Neural progenitor cell (in vitro differentiated cells): ENCODE measurements at regions not wholly inside any gene's neighbourhood (a gene's known extent, or its start where the extent isn't known, plus 50 kb on each side); places are given as distances from the start of the nearest gene placed in this dataset.

Source experiments
- EZH2 ChIP-seq: fragments of 200-600 bp; sonication (generic); IDR thresholded peaks from 2 replicates; pipeline ENCODE4 v1.6.1; 2017; ENCODE audit warnings: antibody characterized with exemption, mild to moderate bottlenecking, moderate library complexity
- EZH2phosphoT487 ChIP-seq: fragments of 200-600 bp; sonication (generic); IDR thresholded peaks from 2 replicates; pipeline ENCODE4 v1.6.1; 2017; ENCODE audit warnings: antibody characterized with exemption
- TF ChIP-seq, protein P1 (sequence below): fragments of 200-600 bp; sonication (generic); IDR thresholded peaks from 2 replicates; pipeline ENCODE4 v1.5.1; 2017; ENCODE audit warnings: antibody characterized with exemption, mild to moderate bottlenecking

DNA sequence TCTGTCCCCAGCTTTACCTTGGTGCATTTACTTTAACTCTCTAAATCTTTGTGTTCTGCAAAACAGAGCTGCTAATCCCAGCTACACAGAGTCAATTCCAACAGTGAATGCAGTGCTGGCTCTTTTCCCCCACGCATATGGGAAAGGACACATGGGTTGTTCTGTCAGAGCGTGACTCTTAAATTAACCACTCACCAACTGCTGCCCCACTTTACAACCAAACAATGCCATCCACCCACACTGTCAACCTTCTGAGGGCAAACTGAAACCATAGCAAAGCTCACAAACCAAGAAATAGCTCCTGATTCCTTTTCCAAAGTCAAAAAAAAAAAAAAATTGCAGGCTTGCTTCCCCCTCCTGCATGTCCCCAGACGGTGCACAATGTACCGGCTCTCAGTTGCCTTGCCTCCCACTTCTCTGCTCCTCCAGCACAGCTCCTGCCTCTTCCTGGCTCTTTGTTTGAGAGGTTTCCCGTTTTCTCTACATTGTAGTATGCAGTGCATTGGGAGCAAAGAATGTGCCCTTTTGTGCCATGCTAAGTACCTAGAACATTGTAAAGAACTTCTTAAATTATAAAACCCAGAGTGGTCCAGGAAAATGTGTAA is 151.5 kb upstream of the DAPK1 start:
- TF ChIP-seq, protein P1, sequence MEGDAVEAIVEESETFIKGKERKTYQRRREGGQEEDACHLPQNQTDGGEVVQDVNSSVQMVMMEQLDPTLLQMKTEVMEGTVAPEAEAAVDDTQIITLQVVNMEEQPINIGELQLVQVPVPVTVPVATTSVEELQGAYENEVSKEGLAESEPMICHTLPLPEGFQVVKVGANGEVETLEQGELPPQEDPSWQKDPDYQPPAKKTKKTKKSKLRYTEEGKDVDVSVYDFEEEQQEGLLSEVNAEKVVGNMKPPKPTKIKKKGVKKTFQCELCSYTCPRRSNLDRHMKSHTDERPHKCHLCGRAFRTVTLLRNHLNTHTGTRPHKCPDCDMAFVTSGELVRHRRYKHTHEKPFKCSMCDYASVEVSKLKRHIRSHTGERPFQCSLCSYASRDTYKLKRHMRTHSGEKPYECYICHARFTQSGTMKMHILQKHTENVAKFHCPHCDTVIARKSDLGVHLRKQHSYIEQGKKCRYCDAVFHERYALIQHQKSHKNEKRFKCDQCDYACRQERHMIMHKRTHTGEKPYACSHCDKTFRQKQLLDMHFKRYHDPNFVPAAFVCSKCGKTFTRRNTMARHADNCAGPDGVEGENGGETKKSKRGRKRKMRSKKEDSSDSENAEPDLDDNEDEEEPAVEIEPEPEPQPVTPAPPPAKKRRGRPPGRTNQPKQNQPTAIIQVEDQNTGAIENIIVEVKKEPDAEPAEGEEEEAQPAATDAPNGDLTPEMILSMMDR: no peak
- TF ChIP-seq EZH2phosphoT487 (no peak), EZH2 (no peak)
